Ishikawa (cell line): ENCODE measurements at regions not wholly inside any gene's neighbourhood (a gene's known extent, or its start where the extent isn't known, plus 50 kb on each side); places are given as distances from the start of the nearest gene placed in this dataset.

Source experiments
- CEBPB ChIP-seq: IDR thresholded peaks from 2 replicates; pipeline ENCODE4 v1.6.1; 2012
- CREB1 ChIP-seq: IDR thresholded peaks from 2 replicates; pipeline ENCODE4 v1.6.1; 2012; ENCODE audit warnings: low read depth
- EGR1 ChIP-seq: IDR thresholded peaks from 2 replicates; pipeline ENCODE4 v1.6.1; 2012
- EP300 ChIP-seq: IDR thresholded peaks from 2 replicates; pipeline ENCODE4 v1.6.1; 2012; ENCODE audit warnings: borderline replicate concordance
- FOXM1 ChIP-seq: IDR thresholded peaks from 2 replicates; pipeline ENCODE4 v1.6.1; 2012; ENCODE audit warnings: low read depth, borderline replicate concordance
- MAX ChIP-seq: IDR thresholded peaks from 2 replicates; pipeline ENCODE4 v1.6.1; 2012
- NFIC ChIP-seq: IDR thresholded peaks from 2 replicates; pipeline ENCODE4 v1.6.1; 2012
- RAD21 ChIP-seq: IDR thresholded peaks from 2 replicates; pipeline ENCODE4 v1.6.1; 2012; ENCODE audit warnings: low read depth
- REST ChIP-seq: IDR thresholded peaks from 2 replicates; pipeline ENCODE4 v1.6.1; 2012; ENCODE audit warnings: low read depth, mild to moderate bottlenecking
- TAF1 ChIP-seq: IDR thresholded peaks from 2 replicates; pipeline ENCODE4 v1.6.1; 2012; ENCODE audit warnings: low read depth, mild to moderate bottlenecking
- TCF12 ChIP-seq: IDR thresholded peaks from 2 replicates; pipeline ENCODE4 v1.6.1; 2012; ENCODE audit warnings: low read depth
- TEAD4 ChIP-seq: IDR thresholded peaks from 2 replicates; pipeline ENCODE4 v1.6.1; 2012
- USF1 ChIP-seq: IDR thresholded peaks from 2 replicates; pipeline ENCODE4 v1.6.1; 2012
- YY1 ChIP-seq: IDR thresholded peaks from 2 replicates; pipeline ENCODE4 v1.6.1; 2012; ENCODE audit warnings: low read depth
- ZBTB7A ChIP-seq: IDR thresholded peaks from 2 replicates; pipeline ENCODE4 v1.6.1; 2012; ENCODE audit warnings: low read depth

GRCh38 chr6:23096876-23097275 is 527.5 kb downstream of the HDGFL1 start:
- no peak for TF ChIP-seq TAF1
- no peak for TF ChIP-seq TEAD4
- no peak for TF ChIP-seq RAD21
- TF ChIP-seq REST, result no peak
- no peak for TF ChIP-seq NFIC
- TF ChIP-seq MAX, result no peak
- no peak for TF ChIP-seq TCF12
- TF ChIP-seq FOXM1, result no peak
- TF ChIP-seq USF1, result no peak
- no peak for TF ChIP-seq YY1
- TF ChIP-seq ZBTB7A, result no peak

GRCh38 chr6:23097566-23097965 is 528.2 kb downstream of the HDGFL1 start:
- no peak for TF ChIP-seq CREB1
- TF ChIP-seq RAD21, result no peak
- TF ChIP-seq ZBTB7A, result no peak
- TF ChIP-seq YY1, result no peak
- no peak for TF ChIP-seq TEAD4
- no peak for TF ChIP-seq REST
- no peak for TF ChIP-seq NFIC
- TF ChIP-seq USF1, result no peak
- TF ChIP-seq CEBPB, result no peak
- no peak for TF ChIP-seq TCF12
- TF ChIP-seq TAF1, result no peak
- TF ChIP-seq MAX, result no peak
- TF ChIP-seq EP300, result no peak
- TF ChIP-seq EGR1, result no peak
- no peak for TF ChIP-seq FOXM1

GRCh38 chr6:23106951-23107350 is 537.6 kb downstream of the HDGFL1 start:
- no peak for TF ChIP-seq NFIC
- no peak for TF ChIP-seq CEBPB
- no peak for TF ChIP-seq FOXM1
- TF ChIP-seq RAD21, result no peak
- no peak for TF ChIP-seq REST
- TF ChIP-seq TEAD4, result no peak
- no peak for TF ChIP-seq USF1
- TF ChIP-seq YY1, result no peak
- no peak for TF ChIP-seq CREB1
- no peak for TF ChIP-seq ZBTB7A
- TF ChIP-seq TCF12, result no peak
- no peak for TF ChIP-seq EP300
- TF ChIP-seq TAF1, result no peak
- TF ChIP-seq MAX, result no peak

GRCh38 chr6:23111984-23112383 is 542.6 kb downstream of the HDGFL1 start:
- TF ChIP-seq EGR1 (no peak), ZBTB7A (no peak), REST (no peak), RAD21 (no peak), TEAD4 (no peak), YY1 (no peak)
